ENCODE measurements at regions not wholly inside any gene's neighbourhood (a gene's known extent, or its start where the extent isn't known, plus 50 kb on each side); places are given as distances from the start of the nearest gene placed in this dataset.

GRCh38 chr14:40870252-40870651 lies 736.4 kb upstream of the LRFN5 start:
- peak; percentile 15 for DNase-seq

- no peak for DNase-seq
These were observed 747.6 kb upstream of the LRFN5 start for GRCh38 chr14:40859055-40859454.

GRCh38 chr14:40855343-40855742 lies 751.3 kb upstream of the LRFN5 start:
- no peak for DNase-seq

GRCh38 chr14:40850191-40850590 lies 756.5 kb upstream of the LRFN5 start:
- no peak for DNase-seq

- no peak for DNase-seq
These were observed 759.2 kb upstream of the LRFN5 start for GRCh38 chr14:40847480-40847879.

- DNase-seq: no peak
These were observed 763.9 kb upstream of the LRFN5 start for GRCh38 chr14:40842816-40843215.

GRCh38 chr14:40841886-40842285 lies 764.8 kb upstream of the LRFN5 start:
- no peak for DNase-seq

GRCh38 chr14:40838601-40839000 lies 768.1 kb upstream of the LRFN5 start:
- no peak for DNase-seq

GRCh38 chr14:40806471-40806870 lies 800.2 kb upstream of the LRFN5 start:
- DNase-seq: no peak

- DNase-seq: no peak
These were observed 810.5 kb upstream of the LRFN5 start for GRCh38 chr14:40796168-40796567.

- DNase-seq: no peak
These were observed 821.8 kb upstream of the LRFN5 start for GRCh38 chr14:40784860-40785259.

- DNase-seq: no peak
These were observed 844.0 kb upstream of the LRFN5 start for GRCh38 chr14:40762685-40763084.

GRCh38 chr14:40762177-40762576 lies 844.5 kb upstream of the LRFN5 start:
- DNase-seq: no peak

- DNase-seq: no peak
These were observed 846.0 kb upstream of the LRFN5 start for GRCh38 chr14:40760704-40761103.

- no peak for DNase-seq
These were observed 848.6 kb upstream of the LRFN5 start for GRCh38 chr14:40758076-40758475.

GRCh38 chr14:40757376-40757950 lies 849.2 kb upstream of the LRFN5 start:
- no peak for DNase-seq

GRCh38 chr14:40733206-40733605 lies 873.5 kb upstream of the LRFN5 start:
- DNase-seq: no peak

GRCh38 chr14:40727107-40727506 lies 879.6 kb upstream of the LRFN5 start:
- no peak for DNase-seq

- DNase-seq: no peak
These were observed 893.3 kb upstream of the LRFN5 start for GRCh38 chr14:40713387-40713786.

GRCh38 chr14:40697231-40697630 lies 909.4 kb upstream of the LRFN5 start:
- no peak for DNase-seq

- DNase-seq: no peak
These were observed 912.7 kb upstream of the LRFN5 start for GRCh38 chr14:40694023-40694422.

GRCh38 chr14:40691066-40691465 lies 915.6 kb upstream of the LRFN5 start:
- no peak for DNase-seq

GRCh38 chr14:40685764-40686163 lies 920.9 kb upstream of the LRFN5 start:
- no peak for DNase-seq

- DNase-seq: no peak
These were observed 922.3 kb upstream of the LRFN5 start for GRCh38 chr14:40684328-40684727.

- DNase-seq: no peak
These were observed 924.4 kb upstream of the LRFN5 start for GRCh38 chr14:40682131-40682913.

Data from DMS153 (cell line).